Fibroblast of lung (primary cell): ENCODE measurements at regions not wholly inside any gene's neighbourhood (a gene's known extent, or its start where the extent isn't known, plus 50 kb on each side); places are given as distances from the start of the nearest gene placed in this dataset.

Experiments used
- DNase-seq, 2 donors: peaks; one replicate each; pipeline versions ENCODE4 v3.0.0 to v3.0.0-alpha.2; 2010; ENCODE audit warnings: low read depth in 2 of 2
- H2AFZ ChIP-seq: 2 replicates; pipeline ENCODE4 v1.5.1; 2012; ENCODE audit warnings: low read length, control low read depth, inconsistent platforms
- H3K27ac ChIP-seq: 2 replicates; pipeline ENCODE4 v1.5.1; 2011; ENCODE audit warnings: low read length, control low read depth; ENCODE audit not compliant: insufficient read depth
- H3K27me3 ChIP-seq: 2 replicates; pipeline ENCODE4 v1.5.1; 2011; ENCODE audit warnings: mild to moderate bottlenecking, low read length; ENCODE audit not compliant: control insufficient read depth, insufficient read depth
- H3K36me3 ChIP-seq: 2 replicates; pipeline ENCODE4 v1.5.1; 2011; ENCODE audit warnings: low read length; ENCODE audit not compliant: control insufficient read depth, insufficient read depth
- H3K4me1 ChIP-seq: 2 replicates; pipeline ENCODE4 v1.5.1; 2011; ENCODE audit warnings: low read length; ENCODE audit not compliant: control insufficient read depth, insufficient read depth; ENCODE audit errors: extremely low read depth
- H3K4me2 ChIP-seq: 2 replicates; pipeline ENCODE4 v1.5.1; 2011; ENCODE audit warnings: low read length, control low read depth; ENCODE audit not compliant: insufficient read depth; ENCODE audit errors: extremely low read depth
- H3K4me3 ChIP-seq, 4 experiments: fragments of 200-600 bp in 1 of 4; sonication (generic) in 1 of 4; replicated peaks in 1 of 4; 2 replicates each; pipeline ENCODE4 v1.5.1; 2011 to 2016; ENCODE audit warnings: low read length in 4 of 4, low read depth in 3 of 4, mild to moderate bottlenecking in 3 of 4, control low read depth in 2 of 4, inconsistent platforms in 1 of 4, mixed read lengths in 1 of 4; ENCODE audit not compliant: insufficient read depth in 1 of 4; ENCODE audit errors: control extremely low read depth in 1 of 4
- H3K79me2 ChIP-seq: 2 replicates; pipeline ENCODE4 v1.5.1; 2012; ENCODE audit warnings: mild to moderate bottlenecking, low read length, inconsistent platforms; ENCODE audit not compliant: control insufficient read depth, insufficient read depth
- H3K9ac ChIP-seq: 2 replicates; pipeline ENCODE4 v1.5.1; 2011; ENCODE audit warnings: mild to moderate bottlenecking, low read length, control low read depth; ENCODE audit not compliant: insufficient read depth
- H3K9me3 ChIP-seq: 2 replicates; pipeline ENCODE4 v1.5.1; 2012; ENCODE audit warnings: low read depth, low read length; ENCODE audit not compliant: control insufficient read depth, insufficient read depth
- H4K20me1 ChIP-seq: 2 replicates; pipeline ENCODE4 v1.5.1; 2011; ENCODE audit warnings: low read length; ENCODE audit not compliant: control insufficient read depth, insufficient read depth; ENCODE audit errors: extremely low read depth
- EZH2 ChIP-seq: IDR thresholded peaks from 2 replicates; pipeline ENCODE4 v1.5.1; 2012; ENCODE audit warnings: low read length, control low read depth, mild to moderate bottlenecking; ENCODE audit errors: missing control alignments
- TF ChIP-seq, protein P1 (sequence below), 2 donors: IDR thresholded peaks in 1 of 2; conservative IDR thresholded peaks in 1 of 2; 1 replicate in 1 of 2; 2 replicates in 1 of 2; pipeline ENCODE4 v1.5.1; 2011 to 2012; ENCODE audit warnings: low read length in 2 of 2, control low read depth in 1 of 2, inconsistent platforms in 1 of 2, low read depth in 1 of 2, mild to moderate bottlenecking in 1 of 2

- no peak overlapping the region for H2AFZ ChIP-seq
- no peak overlapping the region for H3K4me2 ChIP-seq
- no peaks in the 10 kb centered on the region for H3K79me2 ChIP-seq
- TF ChIP-seq EZH2 = no peak
- TF ChIP-seq, protein P1, sequence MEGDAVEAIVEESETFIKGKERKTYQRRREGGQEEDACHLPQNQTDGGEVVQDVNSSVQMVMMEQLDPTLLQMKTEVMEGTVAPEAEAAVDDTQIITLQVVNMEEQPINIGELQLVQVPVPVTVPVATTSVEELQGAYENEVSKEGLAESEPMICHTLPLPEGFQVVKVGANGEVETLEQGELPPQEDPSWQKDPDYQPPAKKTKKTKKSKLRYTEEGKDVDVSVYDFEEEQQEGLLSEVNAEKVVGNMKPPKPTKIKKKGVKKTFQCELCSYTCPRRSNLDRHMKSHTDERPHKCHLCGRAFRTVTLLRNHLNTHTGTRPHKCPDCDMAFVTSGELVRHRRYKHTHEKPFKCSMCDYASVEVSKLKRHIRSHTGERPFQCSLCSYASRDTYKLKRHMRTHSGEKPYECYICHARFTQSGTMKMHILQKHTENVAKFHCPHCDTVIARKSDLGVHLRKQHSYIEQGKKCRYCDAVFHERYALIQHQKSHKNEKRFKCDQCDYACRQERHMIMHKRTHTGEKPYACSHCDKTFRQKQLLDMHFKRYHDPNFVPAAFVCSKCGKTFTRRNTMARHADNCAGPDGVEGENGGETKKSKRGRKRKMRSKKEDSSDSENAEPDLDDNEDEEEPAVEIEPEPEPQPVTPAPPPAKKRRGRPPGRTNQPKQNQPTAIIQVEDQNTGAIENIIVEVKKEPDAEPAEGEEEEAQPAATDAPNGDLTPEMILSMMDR (conservative IDR thresholded peaks at IDR 0.05 in 1 of 2, IDR thresholded peaks at IDR 0.05 in 1 of 2; ENCODE audit: low read depth in 1 of 2, low read length in 2 of 2) = no peak
- no peak overlapping the region for H3K27ac ChIP-seq
- no peaks in the 10 kb centered on the region for H4K20me1 ChIP-seq
- no peaks in the 10 kb centered on the region for H3K36me3 ChIP-seq
- H3K4me3 ChIP-seq = no peak overlapping the region
- no peaks in the 10 kb centered on the region for H3K9me3 ChIP-seq
- H3K9ac ChIP-seq = no peak overlapping the region
- DNase-seq = no peak
- no peaks in the 10 kb centered on the region for H3K27me3 ChIP-seq
- no peaks in the 10 kb centered on the region for H3K4me1 ChIP-seq
Measured at GRCh38 chrX:114221445-114221844, 362.4 kb upstream of the HTR2C start.

GRCh38 chrX:114210879-114211278, 373.0 kb upstream of the HTR2C start:
- no peak for DNase-seq
- Histone ChIP-seq H3K4me2 (no peak overlapping the region), H3K4me3 (no peak overlapping the region), H3K27ac (no peak overlapping the region), H3K36me3 (no peaks in the 10 kb centered on the region), H3K79me2 (no peaks in the 10 kb centered on the region), H2AFZ (no peak overlapping the region), H3K9me3 (no peaks in the 10 kb centered on the region), H4K20me1 (no peaks in the 10 kb centered on the region), H3K27me3 (no peaks in the 10 kb centered on the region), H3K4me1 (no peaks in the 10 kb centered on the region), H3K9ac (no peak overlapping the region)
- TF ChIP-seq EZH2 = no peak
- TF ChIP-seq, protein P1 (conservative IDR thresholded peaks at IDR 0.05 in 1 of 2, IDR thresholded peaks at IDR 0.05 in 1 of 2; ENCODE audit: low read depth in 1 of 2, low read length in 2 of 2) = no peak

DNA sequence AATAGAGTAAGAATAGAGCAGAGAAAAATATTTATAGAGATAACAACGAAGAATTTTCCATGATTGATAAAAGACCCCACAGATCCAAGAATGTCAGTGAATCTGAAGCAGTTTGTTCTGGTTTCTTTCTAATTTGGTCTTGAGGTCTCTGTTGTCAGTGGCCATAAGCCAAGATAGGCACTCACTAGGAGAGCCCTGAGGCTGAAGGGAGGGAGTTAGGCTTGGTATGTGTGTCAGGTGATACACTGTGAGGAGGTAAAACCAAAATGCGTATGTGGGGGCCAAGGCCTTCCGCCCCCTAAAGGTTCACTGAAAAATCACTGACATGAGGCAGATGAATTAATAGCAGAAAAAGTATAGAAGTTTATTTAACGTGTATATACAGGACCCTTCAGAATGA, 382.3 kb upstream of the HTR2C start:
- Histone ChIP-seq H3K9me3 (no peaks in the 10 kb centered on the region), H3K4me3 (no peak overlapping the region), H3K27ac (no peak overlapping the region), H3K27me3 (no peaks in the 10 kb centered on the region), H4K20me1 (no peaks in the 10 kb centered on the region), H3K4me2 (no peak overlapping the region), H3K4me1 (no peaks in the 10 kb centered on the region), H3K36me3 (no peaks in the 10 kb centered on the region), H2AFZ (no peak overlapping the region), H3K79me2 (no peaks in the 10 kb centered on the region), H3K9ac (no peak overlapping the region)
- DNase-seq = no peak
- no peak for TF ChIP-seq EZH2
- TF ChIP-seq, protein P1 (conservative IDR thresholded peaks at IDR 0.05 in 1 of 2, IDR thresholded peaks at IDR 0.05 in 1 of 2; ENCODE audit: low read depth in 1 of 2, low read length in 2 of 2) = no peak
